ENCODE measurements at regions not wholly inside any gene's neighbourhood (a gene's known extent, or its start where the extent isn't known, plus 50 kb on each side); places are given as distances from the start of the nearest gene placed in this dataset.

- Histone ChIP-seq H3K36me3 (no peaks in the 10 kb centered on the region), H3K27me3 (no peaks in the 10 kb centered on the region), H3K4me1 (no peaks in the 10 kb centered on the region), H3K4me3 (ENCODE audit: low read depth, low read length) (no peak overlapping the region), H3K9me3 (no peaks in the 10 kb centered on the region; the same call in 1 of the 2 replicates)
- DNase-seq = no peak
- TF ChIP-seq CTCF (IDR thresholded peaks at IDR 0.05; ENCODE audit: low read depth, low read length) = no peak
These were observed 90.4 kb upstream of the TNS3 start for GRCh38 chr7:47672271-47672791.

GRCh38 chr7:47671358-47671757, 89.4 kb upstream of the TNS3 start:
- H3K27me3 ChIP-seq = no peaks in the 10 kb centered on the region
- DNase-seq = no peak
- no peak for TF ChIP-seq CTCF (IDR thresholded peaks at IDR 0.05; ENCODE audit: low read depth, low read length)
- H3K4me3 ChIP-seq (ENCODE audit: low read depth, low read length) = no peak overlapping the region
- H3K9me3 ChIP-seq = no peaks in the 10 kb centered on the region
- no peaks in the 10 kb centered on the region for H3K4me1 ChIP-seq
- H3K36me3 ChIP-seq = no peaks in the 10 kb centered on the region

GRCh38 chr7:47670729-47671128, 88.8 kb upstream of the TNS3 start:
- H3K4me3 ChIP-seq (ENCODE audit: low read depth, low read length) = no peak overlapping the region
- H3K4me1 ChIP-seq = no peaks in the 10 kb centered on the region
- no peaks in the 10 kb centered on the region for H3K36me3 ChIP-seq
- no peak for TF ChIP-seq CTCF (IDR thresholded peaks at IDR 0.05; ENCODE audit: low read depth, low read length)
- H3K27me3 ChIP-seq = no peaks in the 10 kb centered on the region
- no peak for DNase-seq
- H3K9me3 ChIP-seq = no peaks in the 10 kb centered on the region

- no peaks in the 10 kb centered on the region for H3K4me1 ChIP-seq
- H3K9me3 ChIP-seq = no peaks in the 10 kb centered on the region
- no peak overlapping the region for H3K4me3 ChIP-seq (ENCODE audit: low read depth, low read length)
- no peaks in the 10 kb centered on the region for H3K27me3 ChIP-seq
- DNase-seq = no peak
- no peak for TF ChIP-seq CTCF (IDR thresholded peaks at IDR 0.05; ENCODE audit: low read depth, low read length)
- no peaks in the 10 kb centered on the region for H3K36me3 ChIP-seq
These were observed 88.0 kb upstream of the TNS3 start for GRCh38 chr7:47669901-47670384.

GRCh38 chr7:47669178-47669891, 87.4 kb upstream of the TNS3 start:
- no peaks in the 10 kb centered on the region for H3K9me3 ChIP-seq
- no peak for DNase-seq
- TF ChIP-seq CTCF (IDR thresholded peaks at IDR 0.05; ENCODE audit: low read depth, low read length) = no peak
- H3K36me3 ChIP-seq = no peaks in the 10 kb centered on the region
- no peak overlapping the region for H3K4me3 ChIP-seq (ENCODE audit: low read depth, low read length)
- no peaks in the 10 kb centered on the region for H3K4me1 ChIP-seq
- no peaks in the 10 kb centered on the region for H3K27me3 ChIP-seq

- TF ChIP-seq CTCF (IDR thresholded peaks at IDR 0.05; ENCODE audit: low read depth, low read length) = no peak
- no peak overlapping the region for H3K4me3 ChIP-seq (ENCODE audit: low read depth, low read length)
- H3K9me3 ChIP-seq = no peaks in the 10 kb centered on the region
- DNase-seq = no peak
- no peaks in the 10 kb centered on the region; the same call in 1 of the 2 replicates for H3K4me1 ChIP-seq
- no peaks in the 10 kb centered on the region for H3K27me3 ChIP-seq
- no peaks in the 10 kb centered on the region for H3K36me3 ChIP-seq
These were observed 84.4 kb upstream of the TNS3 start for GRCh38 chr7:47666164-47666862.

All from BE2C (cell line).